GM08714 (cell line): ENCODE measurements at regions not wholly inside any gene's neighbourhood (a gene's known extent, or its start where the extent isn't known, plus 50 kb on each side); places are given as distances from the start of the nearest gene placed in this dataset.
"Not testable (repeated sequence)": the region's sequence is repeated elsewhere in the genome, so short reads cannot be mapped to it uniquely, and the experiment has no call there.

Experiments
- H3K4me3 ChIP-seq: fragments of 200-500 bp; sonication (Bioruptor generic); 2 replicates; pipeline ENCODE4 v1.5.1; 2014; ENCODE audit warnings: mild to moderate bottlenecking, low read length, inconsistent platforms
- ZNF274 ChIP-seq: IDR thresholded peaks from 2 replicates; pipeline ENCODE4 v1.6.1; 2012; ENCODE audit warnings: mild to moderate bottlenecking, low read depth, low read length

DNA sequence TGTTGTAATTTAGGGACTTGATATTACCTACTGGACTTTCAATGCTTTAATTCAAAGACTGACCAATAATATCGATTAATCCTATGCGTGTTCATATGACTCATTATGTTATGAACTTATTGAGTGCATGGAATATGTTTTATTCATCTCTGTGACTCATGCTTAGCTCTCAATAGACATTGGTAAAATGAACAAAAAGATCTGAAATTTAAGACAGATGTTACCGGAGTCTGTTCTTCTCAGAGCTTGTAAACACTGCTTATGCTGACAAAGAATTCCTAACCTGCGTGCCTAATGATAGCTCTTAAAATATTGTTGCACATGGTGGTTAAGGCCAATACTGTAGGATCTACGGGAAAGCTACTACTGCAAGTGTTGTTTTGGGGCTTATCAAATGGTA, 131.5 kb upstream of the ACBD5 start:
- no peak overlapping the region for H3K4me3 ChIP-seq
- TF ChIP-seq ZNF274, result no peak

DNA sequence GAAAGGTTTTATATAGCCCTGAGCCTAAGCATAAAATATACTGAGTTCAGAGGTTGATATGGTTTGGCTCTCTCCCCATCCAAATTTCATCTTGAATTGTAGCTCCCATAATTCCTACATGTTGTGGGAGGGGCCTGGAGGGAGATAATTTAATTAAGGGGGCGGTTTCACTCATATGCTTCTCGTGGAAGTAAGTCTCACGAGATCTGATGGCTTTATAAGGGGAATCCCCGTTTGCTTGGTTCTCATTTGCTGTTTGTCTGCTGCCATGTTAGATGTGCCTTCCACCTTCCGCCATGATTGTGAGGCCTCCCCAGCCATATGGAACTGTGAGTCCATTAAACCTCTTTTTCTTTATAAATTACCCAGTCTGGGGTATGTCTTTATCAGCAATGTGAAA, 130.8 kb upstream of the ACBD5 start:
- not testable (repeated sequence) for H3K4me3 ChIP-seq

DNA sequence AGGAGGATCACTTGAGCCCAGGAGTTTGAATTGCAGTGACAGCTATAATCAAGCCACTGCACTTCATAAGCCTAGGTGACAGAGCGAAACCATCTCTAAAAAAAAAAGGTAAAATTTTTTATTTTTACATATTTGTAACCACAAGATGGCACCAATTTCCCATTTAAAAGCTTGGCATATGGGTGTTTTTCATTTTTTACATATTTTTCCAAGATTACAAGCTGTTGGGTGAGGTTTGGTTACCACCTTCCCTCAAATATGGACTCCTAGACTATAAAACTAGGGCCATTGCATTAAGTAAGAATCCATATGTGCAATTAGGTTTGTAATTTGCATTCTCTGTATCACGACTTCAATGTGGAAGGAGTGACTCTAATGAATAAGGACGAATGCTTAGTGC, 129.3 kb upstream of the ACBD5 start:
- no peak overlapping the region for H3K4me3 ChIP-seq
- TF ChIP-seq ZNF274, result no peak

DNA sequence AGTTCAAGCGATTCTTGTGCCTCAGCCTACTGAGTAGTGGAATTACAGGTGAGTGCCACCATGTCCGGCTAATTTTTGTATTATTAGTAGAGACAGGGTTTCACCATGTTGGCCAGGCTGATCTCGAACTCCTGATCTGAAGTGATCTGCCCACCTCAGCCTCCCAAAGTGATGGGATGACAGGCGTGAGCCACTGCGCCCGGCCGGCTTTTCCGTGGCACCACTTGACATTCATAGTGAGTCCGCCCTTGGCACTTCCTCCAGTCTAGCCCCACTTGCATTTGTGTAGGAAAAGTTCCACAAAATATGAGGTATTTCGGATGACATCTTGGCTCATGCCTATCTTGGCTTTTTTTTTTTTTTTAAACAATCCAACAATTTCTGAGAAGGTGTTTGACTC, 128.1 kb upstream of the ACBD5 start:
- no peak for TF ChIP-seq ZNF274
- H3K4me3 ChIP-seq, result no peak overlapping the region

DNA sequence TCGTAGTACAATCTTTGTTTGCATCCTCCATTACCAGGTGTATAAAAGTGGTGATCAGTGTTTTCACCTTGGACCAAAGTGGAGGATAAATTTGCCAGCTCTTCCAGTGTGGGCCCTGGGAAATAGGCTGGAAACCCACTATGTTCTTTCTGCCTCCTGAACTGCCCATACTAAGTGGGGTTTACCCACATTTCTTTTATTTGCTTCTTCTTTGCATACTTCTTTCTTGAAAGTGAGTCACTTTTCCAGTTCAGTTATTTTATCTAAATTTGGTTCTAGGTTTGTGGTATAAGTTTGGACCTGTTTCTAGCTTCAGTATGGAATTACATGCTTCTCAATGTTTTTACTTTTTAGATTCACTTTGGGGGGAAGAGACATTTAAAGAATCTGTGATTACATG, 126.2 kb upstream of the ACBD5 start:
- H3K4me3 ChIP-seq, result no peak overlapping the region
- no peak for TF ChIP-seq ZNF274

DNA sequence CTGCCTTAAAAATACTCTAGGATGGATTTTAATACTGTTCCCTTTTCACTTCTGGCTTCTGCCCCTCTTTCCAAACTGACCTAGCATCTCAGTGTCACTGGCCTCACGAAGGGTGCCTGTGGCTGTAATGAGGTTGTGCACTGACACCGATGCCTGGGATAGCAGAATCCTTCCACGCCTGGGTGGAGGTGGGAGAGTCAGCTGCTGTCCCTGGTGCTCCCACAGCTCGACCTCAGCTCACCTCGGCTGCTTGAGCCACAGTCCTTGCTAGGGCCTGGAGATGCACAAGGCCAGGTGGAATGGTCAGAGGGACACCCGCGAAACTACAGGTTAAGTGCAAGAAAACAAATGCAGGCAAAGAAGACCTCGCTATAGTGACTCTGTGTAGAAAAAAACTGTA, 123.4 kb upstream of the ACBD5 start:
- no peak for TF ChIP-seq ZNF274
- no peak overlapping the region for H3K4me3 ChIP-seq

DNA sequence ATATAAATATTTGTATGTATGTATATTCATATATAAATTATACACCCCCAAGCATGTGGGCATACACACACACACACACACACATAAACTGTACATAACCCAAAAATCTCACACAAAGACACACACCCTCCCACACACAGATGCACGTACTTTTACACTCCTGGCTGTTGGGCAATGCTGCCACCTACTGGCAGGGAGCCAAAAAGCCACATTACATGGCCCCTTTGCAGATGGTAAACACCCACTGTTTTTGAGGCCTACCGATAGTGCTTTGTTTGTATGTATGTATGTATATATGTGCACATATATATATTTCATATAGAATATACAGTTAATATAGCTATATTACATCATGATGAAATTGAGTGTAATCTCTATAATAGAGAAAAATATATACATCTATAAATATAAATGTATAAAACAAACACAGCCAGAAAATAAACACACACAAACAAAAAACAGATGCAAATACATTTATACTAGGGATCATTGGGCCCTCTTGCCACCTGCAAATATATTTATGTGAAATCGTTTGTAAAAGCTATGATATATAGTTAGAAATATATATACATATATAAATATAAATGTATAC, 120.1 kb upstream of the ACBD5 start:
- no peak overlapping the region for H3K4me3 ChIP-seq
- TF ChIP-seq ZNF274, result no peak

DNA sequence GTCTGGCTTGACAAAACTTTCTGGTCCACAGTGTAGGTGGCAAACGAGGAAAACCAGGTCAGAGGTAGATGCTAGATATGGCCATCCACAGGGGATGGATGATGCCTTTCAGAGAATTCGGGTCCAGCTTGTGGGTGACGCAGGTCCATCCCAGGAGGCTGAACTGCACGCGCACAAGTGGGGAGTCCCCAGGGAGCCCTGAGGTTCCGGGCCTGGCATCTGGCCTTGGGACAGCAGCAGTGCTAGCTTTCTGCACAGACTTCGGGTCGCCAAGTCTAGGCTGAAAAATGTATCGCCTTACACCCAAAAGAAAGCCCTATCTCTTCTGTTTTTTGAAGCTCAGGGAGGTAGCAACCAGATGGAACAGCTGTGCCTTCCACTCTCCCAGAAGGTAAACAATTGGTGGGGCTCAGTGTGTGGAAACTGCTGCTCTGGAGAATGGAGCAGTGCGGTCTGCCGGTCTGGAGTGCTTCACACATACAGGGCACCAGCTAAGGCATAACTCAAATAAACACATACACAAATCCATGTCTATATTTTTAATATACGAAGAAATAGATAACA, 119.3 kb upstream of the ACBD5 start:
- no peak for TF ChIP-seq ZNF274
- no peak overlapping the region for H3K4me3 ChIP-seq

DNA sequence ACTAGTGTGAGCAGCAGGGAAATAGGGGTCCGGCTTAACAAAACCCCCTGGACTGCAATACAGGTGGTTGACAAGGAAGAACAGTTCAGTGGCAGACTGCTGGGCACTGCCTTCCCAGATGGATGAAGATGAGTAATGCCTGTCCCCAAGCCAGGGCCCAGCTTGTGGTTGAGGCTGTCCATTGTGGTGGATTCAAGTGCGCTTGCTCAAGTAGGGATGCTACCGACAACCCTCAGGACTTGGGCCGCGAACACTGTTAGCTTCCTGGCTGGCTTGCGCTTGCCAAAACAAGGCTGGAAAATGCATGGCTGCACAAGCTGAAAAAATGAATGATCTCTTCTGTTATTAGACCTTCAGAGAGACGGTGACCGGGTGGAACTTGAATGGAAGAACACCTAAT, 116.1 kb upstream of the ACBD5 start:
- TF ChIP-seq ZNF274, result no peak
- no peak overlapping the region for H3K4me3 ChIP-seq

DNA sequence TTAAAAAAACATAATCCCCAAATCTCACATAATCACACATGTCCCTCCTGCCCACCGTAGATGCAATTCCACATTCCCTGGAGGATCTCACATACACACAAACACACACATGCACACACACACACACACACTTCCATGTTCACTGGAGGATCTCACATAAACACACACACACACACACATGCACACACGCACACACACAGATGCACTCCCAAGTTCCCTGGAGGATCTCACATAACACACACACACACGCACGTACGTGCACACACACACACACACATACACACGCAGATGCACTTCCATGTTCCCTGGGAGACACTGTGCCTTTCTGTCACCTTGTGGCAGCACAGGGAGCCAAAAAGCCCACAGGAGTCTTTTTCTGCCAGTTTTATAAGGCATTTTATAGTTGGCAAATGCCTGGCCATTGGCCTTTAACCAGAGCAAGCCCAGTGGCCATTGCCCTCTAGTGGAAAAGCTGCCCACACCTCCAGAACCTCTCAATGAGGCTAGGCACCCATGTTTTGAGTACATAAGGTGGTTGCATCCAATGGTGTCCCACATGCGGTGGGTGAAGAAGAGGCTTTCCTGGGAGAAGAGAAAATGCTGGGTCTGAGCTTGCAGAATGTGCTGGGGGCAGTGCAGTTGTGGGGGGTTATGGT, 115.4 kb upstream of the ACBD5 start:
- H3K4me3 ChIP-seq, result no peak overlapping the region

DNA sequence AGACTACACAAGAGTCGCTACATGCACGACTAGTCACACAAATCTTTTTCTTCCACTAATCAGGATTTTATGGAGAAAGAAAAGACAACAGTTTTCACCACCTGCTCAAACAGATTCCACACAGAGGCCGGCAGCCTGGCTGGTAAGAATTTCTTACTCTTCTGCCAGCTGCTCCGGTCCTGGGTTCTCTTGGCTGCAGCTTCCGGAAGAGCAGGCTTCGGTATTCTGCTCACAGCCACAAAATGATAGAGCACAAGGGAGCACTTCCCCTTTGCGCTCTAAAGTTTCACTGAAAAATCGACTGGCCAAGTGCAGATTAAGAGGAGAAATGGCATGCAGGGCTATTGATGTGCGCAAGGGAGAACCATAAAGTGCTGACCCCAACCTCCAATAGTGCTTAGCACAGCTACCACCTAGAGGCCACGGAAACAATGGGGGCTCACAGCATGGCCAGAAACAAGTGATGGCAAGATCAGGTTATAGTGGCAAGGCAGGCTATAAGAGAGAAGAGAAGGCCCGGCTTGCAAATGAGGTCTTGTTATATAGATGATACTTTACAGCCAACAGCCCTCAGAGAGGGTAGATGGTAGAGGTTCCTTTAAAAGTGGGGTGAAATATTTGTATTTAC, 114.2 kb upstream of the ACBD5 start:
- peak overlapping the region; percentile 16; the same call in 1 of the 2 replicates for H3K4me3 ChIP-seq

More for the DNA sequence above, 115.4 kb upstream of the ACBD5 start:
- TF ChIP-seq ZNF274, result no peak

DNA sequence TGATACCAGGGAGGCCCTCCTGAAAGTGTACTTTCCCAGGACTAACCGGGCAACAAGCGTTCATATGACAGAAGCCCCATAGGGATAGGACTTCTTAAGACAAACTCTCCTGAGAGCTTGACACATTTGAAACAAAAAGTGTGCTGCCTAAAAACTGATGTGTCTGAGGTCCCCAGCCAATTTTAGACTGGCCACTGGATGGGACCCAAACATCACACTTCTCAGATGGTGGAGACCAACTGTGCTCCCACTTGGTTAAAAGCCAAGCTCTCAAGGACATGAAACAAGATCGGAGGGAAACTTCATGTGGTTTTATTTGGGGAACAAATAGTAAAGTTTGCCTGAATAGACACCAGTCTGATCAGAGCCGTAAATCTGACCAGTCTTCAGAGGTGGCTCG, 113.5 kb upstream of the ACBD5 start:
- peak overlapping the region; percentile 16; the same call in 1 of the 2 replicates for H3K4me3 ChIP-seq

DNA sequence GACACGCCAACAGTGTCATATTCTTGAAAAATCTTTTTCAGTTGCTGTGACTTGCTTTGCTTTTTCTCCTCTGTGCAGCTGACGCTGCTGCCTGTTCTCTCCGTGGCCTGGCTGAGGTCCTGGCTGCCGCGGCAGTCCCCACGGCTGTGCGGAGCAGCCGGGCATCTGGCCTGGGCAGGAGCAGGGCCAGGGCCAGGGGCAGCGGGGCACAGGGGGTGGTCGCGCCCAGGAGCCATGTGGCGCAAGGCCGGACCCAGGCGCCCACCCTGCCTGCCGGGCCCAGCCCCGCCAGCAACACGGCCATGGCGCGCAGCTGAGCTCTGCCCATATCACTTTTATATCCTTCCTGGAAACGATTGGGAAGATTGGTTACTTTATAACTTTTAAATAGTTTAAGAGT, 109.4 kb upstream of the ACBD5 start:
- no peak overlapping the region for H3K4me3 ChIP-seq
- TF ChIP-seq ZNF274, result no peak

DNA sequence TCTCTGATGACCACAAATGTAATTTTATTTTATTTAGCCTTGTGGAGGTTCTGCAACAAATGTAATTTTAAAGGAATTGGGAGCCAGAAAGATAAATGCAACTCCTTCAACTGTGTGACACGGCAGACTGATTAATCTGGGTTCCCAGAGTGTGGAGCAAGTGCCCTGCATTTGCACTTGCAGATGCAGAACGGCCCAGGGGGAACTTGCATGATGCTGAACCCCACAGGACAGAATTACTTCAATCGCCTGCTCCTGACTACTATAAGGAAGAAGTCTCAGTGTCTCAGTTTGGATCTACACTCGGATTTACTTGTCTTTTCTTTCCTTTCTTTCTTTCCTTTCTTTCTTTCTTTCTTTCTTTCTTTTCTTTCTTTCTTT, 107.2 kb upstream of the ACBD5 start:
- H3K4me3 ChIP-seq, result not testable (repeated sequence)

DNA sequence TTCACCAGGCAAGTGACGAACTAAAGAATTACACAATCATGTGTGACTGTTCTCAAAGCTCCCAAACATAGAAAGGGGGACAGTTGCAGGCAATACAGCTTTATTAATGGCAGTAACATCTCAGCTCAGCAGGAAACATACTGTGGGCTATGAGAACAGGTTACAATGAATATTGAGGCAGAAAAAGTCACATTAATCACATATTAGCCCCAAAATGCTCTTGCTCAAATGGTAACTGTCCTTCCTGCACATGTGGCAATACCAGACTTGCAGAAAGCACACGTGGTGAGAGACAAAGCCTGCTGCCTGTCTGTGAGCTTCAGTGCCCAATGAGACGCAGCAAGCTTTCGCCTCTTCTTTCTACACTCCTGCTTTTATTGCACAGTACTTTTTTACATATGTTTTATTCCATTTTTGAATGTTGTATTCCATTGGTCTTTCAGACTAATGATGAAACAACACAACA, 104.9 kb upstream of the ACBD5 start:
- H3K4me3 ChIP-seq, result peak overlapping the region; percentile 32; the same call in 1 of the 2 replicates
- no peak for TF ChIP-seq ZNF274
